ENCODE measurements at regions not wholly inside any gene's neighbourhood (a gene's known extent, or its start where the extent isn't known, plus 50 kb on each side); places are given as distances from the start of the nearest gene placed in this dataset.
"Not testable (repeated sequence)": the region's sequence is repeated elsewhere in the genome, so short reads cannot be mapped to it uniquely, and the experiment has no call there.

GRCh38 chr15:25596644-25597562 is 158.1 kb upstream of the UBE3A start:
- no peak overlapping the region for H3K27ac ChIP-seq
- no peak for TF ChIP-seq CTCF (conservative IDR thresholded peaks at IDR 0.05)

DNA sequence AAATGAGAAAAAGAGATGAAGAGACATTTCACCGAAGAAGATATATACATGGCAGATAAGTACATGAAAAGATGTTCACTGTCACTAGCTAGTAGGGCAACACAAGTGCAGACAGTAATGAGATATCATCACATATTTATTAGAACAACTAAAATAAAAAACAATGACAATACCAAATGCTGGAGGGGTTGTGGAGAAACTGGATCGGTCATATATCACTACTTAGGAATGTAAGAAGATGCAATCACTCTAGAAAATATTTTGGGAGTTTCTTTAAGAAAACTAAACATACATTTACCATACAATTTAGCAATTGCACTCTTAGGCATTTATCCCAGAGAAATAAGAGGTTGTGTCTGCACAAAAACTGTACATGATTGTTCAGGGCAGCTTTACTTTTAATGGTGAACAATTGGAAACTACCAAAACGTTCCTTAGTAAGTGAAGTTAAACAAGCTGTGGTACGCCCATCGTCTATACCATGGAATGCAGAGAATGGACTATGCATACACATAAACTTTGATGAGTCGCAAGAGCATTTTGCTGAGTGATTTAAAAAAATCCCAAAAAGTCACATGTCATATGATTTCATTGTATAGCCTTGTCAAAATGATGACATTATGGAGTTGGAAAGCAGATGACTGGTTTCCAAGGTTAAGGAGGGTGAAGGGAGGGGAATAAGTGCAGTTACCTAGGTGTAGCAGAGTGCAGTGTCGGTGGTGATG is 149.0 kb upstream of the UBE3A start:
- H3K27ac ChIP-seq = no peak overlapping the region
- TF ChIP-seq CTCF (conservative IDR thresholded peaks at IDR 0.05) = no peak

DNA sequence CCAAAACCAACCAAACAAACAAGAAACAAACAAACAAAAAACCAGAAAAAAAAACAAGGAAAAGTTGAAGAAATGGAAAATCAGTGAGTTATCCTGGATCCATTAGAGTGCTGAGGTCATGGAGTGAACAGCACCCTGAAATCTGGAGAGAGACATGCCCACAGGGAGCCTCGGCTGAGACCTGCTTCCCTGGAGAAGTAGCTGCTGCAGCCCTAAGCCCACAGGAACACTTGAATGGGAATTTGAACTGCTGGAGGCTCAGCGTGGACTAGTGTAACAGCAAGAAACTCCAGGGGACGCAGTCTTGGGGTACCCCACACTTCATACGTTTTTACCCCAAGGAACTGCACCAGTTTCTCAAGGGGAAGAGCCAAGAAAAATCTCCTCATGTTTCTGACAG is 144.1 kb upstream of the UBE3A start:
- TF ChIP-seq CTCF (conservative IDR thresholded peaks at IDR 0.05) = no peak
- H3K27ac ChIP-seq = no peak overlapping the region

- H3K27ac ChIP-seq = no peak overlapping the region
- no peak for TF ChIP-seq CTCF (conservative IDR thresholded peaks at IDR 0.05)
Measured at GRCh38 chr15:25579127-25579526, 140.3 kb upstream of the UBE3A start.

- no peak for TF ChIP-seq CTCF (conservative IDR thresholded peaks at IDR 0.05)
- H3K27ac ChIP-seq = no peak overlapping the region
Measured at GRCh38 chr15:25572191-25572590, 133.4 kb upstream of the UBE3A start.

DNA sequence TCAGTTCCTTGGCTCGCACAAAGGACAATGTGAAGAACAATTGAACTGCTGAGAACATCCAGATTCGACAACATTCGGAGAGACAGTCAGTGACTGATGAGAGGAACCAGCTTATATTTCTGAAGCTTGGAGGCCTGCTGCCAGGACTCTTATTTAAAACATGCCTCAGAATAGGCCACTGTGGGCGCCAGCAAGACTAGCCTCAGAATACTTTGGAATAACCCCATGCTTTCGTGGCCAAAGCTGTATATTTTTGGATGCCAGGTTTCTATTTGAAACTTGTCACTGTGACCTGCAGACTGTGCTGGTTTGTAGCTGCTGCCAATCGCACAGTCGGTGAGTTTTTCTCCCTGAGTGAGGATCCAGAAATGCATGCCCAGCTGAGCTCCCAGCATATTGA is 129.9 kb upstream of the UBE3A start:
- no peak for TF ChIP-seq CTCF (conservative IDR thresholded peaks at IDR 0.05)
- H3K27ac ChIP-seq = no peak overlapping the region

DNA sequence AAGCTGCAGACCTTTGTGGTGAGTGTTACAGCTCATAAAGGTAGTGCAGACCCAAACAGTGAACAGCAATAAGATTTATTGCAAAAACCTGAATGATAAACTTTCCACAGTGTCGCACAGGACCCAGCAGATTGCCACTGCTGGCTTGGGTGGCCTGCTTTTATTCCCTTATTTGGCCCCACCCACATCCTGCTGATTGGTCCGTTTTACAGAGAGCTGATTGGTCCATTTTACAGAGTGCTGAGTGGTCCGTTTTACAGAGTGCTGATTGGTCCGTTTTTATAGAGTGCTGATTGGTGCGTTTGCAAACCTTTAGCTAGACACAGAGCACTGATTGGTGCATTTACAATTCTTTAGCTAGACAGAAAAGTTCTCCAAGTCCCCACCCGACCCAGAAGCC is 127.7 kb upstream of the UBE3A start:
- H3K27ac ChIP-seq = not testable (repeated sequence)

All from VCaP (cell line).